RKO (cell line): ENCODE measurements at regions not wholly inside any gene's neighbourhood (a gene's known extent, or its start where the extent isn't known, plus 50 kb on each side); places are given as distances from the start of the nearest gene placed in this dataset.

Experiments
- DNase-seq: peaks from one replicate; pipeline ENCODE4 v3.0.0-alpha.2; 2016; ENCODE audit warnings: low spot score

DNA sequence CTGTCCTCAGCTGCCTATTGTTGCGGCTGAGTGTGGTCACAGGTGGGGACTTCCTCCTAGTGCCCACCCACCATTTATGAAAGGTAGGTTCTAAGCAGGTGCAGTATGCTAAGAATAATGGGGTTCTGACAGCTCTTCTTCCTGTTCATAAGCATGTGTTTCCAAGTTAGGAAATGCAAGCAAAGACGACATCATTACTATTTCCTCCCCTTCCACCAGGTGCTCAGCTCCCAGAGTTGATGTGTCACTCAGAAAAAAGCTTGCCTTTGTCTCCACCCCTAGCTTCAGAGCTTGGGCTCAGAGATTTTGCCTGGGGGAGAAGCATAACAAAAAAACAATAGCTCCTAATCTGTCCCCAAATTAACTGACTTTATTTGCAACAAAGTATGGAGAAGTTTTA, 1076.7 kb downstream of the NR2F1-AS1 start:
- DNase-seq = peak; percentile 2

DNA sequence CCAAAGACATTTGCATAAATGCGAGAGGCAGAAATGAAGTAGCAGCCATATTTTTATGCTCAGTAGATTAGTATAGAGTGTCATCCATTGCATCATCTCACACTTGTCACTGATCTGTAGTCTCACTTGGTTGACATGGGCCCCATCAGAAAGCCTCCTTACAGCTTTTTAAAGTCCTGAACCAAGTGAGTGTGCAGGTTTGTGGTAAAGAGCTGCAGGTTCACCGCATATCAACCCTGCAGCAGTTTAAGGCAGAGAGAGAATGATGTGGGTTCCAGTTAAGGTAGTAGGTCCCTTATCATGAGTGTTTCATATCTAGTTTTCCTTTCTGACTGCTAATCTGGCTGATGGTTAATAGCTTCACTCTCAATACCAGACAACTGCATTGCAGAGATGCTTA, 1080.3 kb downstream of the NR2F1-AS1 start:
- DNase-seq = no peak

DNA sequence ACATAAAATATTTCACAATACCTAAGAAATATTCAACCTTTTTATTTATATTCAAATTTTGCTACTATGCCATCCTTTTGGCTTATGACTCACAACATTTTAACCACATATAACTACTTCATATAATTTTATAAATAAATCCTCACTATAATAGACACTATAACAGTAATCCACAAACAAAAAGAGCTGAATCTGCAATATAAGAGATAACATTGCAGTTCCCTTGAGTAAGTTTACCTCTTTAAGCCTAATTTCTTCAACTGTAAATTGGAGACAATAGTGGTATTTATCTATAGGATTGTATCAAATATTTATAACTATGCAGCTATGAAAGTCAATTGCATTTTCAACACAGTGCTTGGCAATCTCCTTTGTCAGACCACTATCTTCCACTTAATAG, 1084.5 kb downstream of the NR2F1-AS1 start:
- no peak for DNase-seq

GRCh38 chr5:92494508-92494907, 1086.5 kb downstream of the NR2F1-AS1 start:
- no peak for DNase-seq

- DNase-seq = no peak
Observed at GRCh38 chr5:92492908-92493307, 1088.1 kb downstream of the NR2F1-AS1 start.

DNA sequence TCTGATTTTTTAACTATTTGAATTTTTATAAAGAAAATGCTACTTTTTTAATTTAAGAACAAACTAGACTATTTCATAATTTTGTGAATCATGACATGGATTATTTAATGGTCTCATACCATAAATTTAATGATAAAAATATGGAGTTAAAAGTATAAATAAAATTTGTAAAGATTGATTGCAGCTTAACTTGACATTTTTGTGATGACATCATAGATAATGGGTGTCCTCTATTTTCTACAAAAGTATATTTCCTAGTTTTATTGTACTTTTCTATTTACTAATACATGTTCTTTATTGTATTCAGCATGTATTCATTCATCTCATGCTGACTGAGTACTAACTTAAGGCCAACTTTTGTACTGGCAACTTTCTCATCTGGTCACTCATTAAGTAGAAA, 1096.5 kb downstream of the NR2F1-AS1 start:
- DNase-seq = no peak

- no peak for DNase-seq
Observed at GRCh38 chr5:92472981-92473566, 1090.0 kb upstream of the ARRDC3 start.

- DNase-seq = no peak
Observed at GRCh38 chr5:92471861-92472260, 1088.7 kb upstream of the ARRDC3 start.

DNA sequence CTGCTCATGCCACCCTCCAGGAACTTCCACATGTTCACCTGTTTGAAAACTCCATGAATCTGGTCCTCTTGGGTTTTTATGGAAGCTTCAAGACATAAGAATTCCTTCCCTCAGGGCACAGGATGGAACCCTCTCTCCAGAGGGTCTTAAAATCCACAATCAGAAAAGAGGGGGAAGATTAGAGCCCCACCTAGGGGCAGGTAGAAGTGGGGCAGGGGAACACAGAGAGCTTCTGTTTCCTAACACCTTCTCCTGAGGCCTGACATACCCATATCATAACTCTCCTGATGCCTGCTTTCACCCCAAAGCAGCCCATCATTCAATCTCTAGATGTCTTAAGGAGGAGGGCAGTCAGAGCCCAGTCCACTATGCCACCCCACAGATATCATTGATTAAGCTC, 1087.7 kb upstream of the ARRDC3 start:
- DNase-seq = no peak

DNA sequence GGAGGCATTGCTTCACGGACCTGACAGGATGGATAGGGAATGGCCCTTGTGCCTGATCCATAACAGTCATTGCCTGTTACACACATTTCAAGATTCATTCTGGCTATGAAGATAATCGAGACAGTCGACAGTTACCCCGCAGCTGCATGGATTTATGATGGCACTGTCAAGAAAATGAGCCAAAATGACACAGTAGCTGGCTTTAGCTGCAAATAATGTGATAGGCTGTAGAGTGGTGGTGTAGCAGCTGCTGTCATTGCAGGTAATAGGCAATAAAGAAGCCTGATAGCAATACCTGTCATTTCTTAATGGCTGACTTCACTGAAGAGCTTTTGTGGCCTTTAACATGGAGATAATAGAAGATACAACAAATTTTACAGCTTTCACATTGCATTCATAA, 1085.2 kb upstream of the ARRDC3 start:
- DNase-seq = no peak

GRCh38 chr5:92467695-92468094, 1084.6 kb upstream of the ARRDC3 start:
- DNase-seq = no peak

DNA sequence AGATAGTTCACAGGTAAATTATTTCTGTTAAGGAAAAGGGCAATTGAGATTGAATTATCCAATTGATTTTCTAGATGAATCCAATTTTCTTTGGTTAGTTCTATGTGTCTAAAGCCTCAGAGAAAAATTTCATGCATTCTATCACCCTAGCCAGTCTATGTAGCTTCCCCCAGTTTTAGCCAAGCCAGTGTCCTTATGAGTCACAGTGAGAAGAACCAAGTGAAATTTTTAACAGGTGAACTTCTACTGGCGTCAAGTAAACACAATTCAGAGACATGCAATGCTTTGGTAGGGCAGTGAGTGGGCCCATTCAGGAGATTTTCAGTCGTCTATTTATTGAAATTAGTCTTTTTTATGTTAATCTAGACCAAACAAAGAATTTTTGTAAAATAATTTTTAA, 1077.4 kb upstream of the ARRDC3 start:
- DNase-seq = no peak

DNA sequence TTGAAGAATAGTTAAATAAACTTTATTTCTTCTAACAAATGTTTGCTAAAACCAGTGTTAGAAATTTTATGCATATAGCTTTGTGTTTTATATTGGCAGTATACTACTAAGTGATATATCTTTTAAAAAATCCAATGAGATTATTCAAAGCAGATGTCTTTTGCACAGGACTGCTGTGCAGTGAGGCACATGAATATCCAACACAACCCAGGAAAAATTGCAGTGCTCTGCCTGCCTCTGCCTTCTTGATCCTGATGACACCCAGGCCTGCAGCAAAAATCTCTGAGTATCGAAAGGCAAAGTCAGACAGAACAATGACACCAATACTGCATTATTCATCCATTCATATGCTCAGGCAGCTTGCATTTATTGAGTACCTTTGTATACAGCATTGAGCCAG, 1076.5 kb upstream of the ARRDC3 start:
- DNase-seq = no peak

GRCh38 chr5:92455011-92455410, 1071.9 kb upstream of the ARRDC3 start:
- no peak for DNase-seq

DNA sequence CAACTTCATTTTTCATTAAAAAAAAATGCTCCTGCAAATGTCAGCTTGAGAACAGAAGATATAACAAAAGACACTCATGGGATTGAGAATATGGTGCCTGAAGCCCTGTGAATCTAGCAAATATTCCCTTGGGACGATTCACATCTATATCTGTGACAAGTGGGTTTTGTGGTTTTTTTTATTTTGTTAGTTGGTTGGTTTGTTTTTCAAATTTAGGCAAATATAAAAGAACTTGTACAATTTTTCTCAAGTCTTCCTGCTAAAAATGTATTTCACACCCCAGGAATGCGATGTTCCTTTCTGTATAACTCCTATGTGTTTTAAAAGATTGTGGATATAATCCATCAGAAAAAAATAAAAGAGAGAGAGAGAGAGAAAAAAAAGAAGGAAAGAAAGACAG, 1061.8 kb upstream of the ARRDC3 start:
- DNase-seq = no peak

- DNase-seq = no peak
Observed at GRCh38 chr5:92435781-92436180, 1052.7 kb upstream of the ARRDC3 start.

DNA sequence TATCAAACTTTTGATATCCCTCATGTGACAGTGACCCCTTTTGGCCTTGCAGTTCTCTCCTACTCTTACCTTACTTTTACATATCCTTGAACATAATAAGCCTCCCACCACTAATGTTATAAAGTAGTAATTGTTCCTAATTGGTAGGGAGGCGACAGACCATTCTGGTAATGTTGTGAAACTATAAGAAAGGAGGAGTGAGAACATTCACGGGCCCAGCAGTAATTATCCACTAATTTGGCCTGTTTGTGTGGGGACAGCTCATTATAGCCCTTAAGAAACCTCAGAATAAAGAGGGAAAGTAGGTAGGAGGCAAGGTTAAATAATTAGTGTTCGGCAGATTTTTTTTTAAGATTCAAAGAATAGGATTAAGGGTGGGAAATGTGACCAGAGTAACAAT, 1046.5 kb upstream of the ARRDC3 start:
- no peak for DNase-seq

DNA sequence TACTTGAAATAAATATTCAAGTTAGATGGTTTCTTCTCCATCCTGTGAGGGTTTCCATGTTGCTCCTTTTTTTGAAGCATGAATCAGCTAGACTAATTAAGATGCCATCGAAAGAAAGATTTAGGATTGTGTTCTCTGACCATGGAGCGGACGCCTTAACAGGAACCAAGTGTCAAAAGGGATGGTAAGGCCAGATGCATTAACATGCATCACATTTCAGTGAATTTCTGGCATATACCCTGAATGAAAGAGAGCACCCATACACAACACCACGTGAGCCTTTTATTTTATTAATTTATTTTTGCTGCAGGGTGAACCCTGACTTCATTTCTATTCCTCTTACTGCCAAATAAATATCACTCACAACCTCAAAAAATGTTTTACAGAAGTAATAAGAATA, 1045.3 kb upstream of the ARRDC3 start:
- no peak for DNase-seq

DNA sequence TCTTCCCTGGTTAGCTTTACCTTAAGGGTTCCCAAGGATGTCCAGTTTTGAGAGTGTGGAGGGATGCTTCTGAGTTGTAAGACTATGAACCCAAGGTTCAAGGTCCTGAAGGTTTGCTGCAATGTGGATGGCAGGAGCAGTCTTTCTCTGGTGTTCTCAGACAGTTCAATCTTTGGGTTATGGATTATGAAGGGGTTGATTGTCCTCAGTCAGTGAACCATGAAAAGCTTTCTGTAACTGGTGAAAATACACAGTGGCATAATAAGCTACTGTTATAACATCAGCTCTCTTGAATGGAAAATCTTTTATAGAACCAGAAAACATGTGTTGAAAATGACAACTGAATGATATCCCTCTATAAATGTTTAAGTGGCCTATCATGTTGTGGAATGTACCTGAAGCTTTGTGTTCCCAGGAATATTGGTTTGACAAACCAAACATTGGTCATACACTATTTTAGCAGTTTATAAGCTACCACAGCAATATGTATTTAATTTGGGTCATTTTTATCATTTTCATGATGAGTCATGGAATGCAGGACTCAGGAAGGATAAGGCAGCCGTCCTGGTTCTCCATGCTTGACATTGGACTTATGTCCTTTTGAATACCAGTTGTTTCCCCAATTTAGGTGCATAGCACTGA, 1041.8 kb upstream of the ARRDC3 start:
- no peak for DNase-seq

DNA sequence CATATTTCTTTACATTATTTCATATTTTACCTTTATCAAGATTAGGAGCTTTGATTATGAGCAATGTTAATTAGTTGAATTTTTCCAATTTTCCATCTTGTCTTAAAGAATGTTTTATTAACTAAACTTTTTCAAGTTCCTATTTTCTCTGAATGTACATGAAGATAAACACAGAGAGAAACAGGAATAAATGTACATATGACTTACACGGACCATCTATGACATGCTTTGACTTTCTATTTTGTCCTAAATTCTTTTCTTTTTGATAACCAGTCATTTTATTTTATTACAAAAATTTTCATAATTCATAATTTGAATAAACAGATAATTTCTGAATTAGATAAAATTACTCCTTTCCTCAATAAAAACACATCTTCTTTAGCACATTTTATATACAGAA, 1038.8 kb upstream of the ARRDC3 start:
- DNase-seq = no peak

DNA sequence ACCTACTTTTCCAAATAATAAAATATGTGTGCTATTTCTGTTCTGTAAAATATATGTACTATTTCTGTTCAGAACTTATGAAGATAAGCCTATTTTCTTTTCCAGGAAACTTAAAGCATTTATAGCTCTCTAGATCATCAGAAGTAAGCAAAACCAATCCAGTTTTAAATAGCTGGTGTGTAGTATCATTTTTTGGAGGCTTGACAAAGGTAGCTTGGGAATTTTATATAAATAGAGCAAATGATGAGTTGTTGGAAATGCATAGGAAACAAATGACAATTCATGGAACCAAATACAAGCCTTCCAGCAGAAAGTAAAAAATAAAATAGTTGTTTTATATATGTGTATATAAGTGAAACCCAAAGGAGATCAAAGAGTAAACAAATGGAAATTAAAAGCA, 1038.1 kb upstream of the ARRDC3 start:
- DNase-seq = no peak

GRCh38 chr5:92419261-92419660, 1036.1 kb upstream of the ARRDC3 start:
- DNase-seq = no peak

- no peak for DNase-seq
Observed at GRCh38 chr5:92418341-92418740, 1035.2 kb upstream of the ARRDC3 start.

- no peak for DNase-seq
Observed at GRCh38 chr5:92409134-92409533, 1026.0 kb upstream of the ARRDC3 start.
